Fibroblast of skin of scalp (primary cell): ENCODE measurements at regions not wholly inside any gene's neighbourhood (a gene's known extent, or its start where the extent isn't known, plus 50 kb on each side); places are given as distances from the start of the nearest gene placed in this dataset.

ENCODE experiments used
- DNase-seq: peaks from one replicate; pipeline ENCODE4 v3.0.0-alpha.2; 2013

DNA sequence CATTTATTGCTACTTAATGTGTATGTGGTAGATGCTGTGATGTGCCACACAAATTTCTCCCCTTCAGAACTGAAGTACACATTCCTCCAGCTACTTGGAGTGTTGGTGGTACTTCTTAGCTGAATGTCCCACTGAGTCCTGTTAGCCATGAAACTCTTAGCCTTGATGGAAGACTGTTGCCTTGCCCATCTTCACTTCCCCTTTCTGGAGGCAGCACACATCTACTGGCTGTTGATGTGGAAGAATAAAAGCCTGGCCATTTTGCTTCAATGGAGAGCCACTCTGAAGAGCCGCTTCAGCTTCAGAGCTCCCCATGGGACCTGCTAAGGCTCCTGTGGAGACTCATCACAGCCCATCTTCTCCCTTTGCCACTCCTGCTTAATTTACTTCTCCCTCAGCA, 157.7 kb upstream of the PITX2 start:
- DNase-seq = no peak

- DNase-seq = no peak
Measured at GRCh38 chr4:110781944-110782343, 159.1 kb upstream of the PITX2 start.

GRCh38 chr4:110787109-110787508, 164.2 kb upstream of the PITX2 start:
- DNase-seq = peak; percentile 31

- peak; percentile 74 for DNase-seq
Measured at GRCh38 chr4:110787707-110788106, 164.8 kb upstream of the PITX2 start.

DNA sequence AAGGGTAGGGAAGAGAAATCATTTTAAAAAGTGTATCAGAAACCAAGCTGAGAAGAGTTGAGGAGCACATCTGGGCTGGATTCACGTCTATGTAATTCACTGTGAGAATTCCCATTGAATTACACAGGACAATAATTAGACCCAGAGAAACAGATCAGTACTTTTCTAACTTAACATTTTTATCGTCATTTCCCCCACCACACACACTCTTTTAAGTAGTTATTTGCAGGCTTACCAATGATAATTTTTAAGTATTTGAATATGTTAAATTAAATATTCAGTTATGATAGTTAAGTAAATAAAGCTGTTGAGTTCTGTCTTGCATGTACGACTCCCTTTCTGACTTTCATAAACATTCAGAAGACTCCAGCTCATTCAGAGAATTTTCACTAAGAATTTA, 165.4 kb upstream of the PITX2 start:
- no peak for DNase-seq

DNA sequence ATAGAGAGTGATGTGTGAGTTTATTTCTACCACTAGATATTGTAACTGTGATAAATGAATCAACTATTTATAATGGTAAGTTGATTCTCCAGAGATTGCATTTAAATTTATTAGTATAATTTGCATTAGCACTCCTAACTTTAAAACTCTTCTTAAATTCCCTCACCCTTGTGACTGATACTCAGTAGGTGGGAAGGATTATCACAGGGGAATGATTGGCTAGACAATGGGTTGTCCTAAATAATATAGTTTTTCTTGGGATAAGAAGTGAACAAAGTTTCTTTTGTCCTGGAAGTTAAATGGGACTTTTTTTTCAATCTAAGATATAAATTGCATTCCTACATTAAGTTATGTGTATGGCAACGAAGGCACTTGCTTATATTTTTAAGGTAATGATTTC, 169.2 kb upstream of the PITX2 start:
- DNase-seq = no peak

- DNase-seq = peak; percentile 59
Measured at GRCh38 chr4:110793381-110793801, 170.5 kb upstream of the PITX2 start.

DNA sequence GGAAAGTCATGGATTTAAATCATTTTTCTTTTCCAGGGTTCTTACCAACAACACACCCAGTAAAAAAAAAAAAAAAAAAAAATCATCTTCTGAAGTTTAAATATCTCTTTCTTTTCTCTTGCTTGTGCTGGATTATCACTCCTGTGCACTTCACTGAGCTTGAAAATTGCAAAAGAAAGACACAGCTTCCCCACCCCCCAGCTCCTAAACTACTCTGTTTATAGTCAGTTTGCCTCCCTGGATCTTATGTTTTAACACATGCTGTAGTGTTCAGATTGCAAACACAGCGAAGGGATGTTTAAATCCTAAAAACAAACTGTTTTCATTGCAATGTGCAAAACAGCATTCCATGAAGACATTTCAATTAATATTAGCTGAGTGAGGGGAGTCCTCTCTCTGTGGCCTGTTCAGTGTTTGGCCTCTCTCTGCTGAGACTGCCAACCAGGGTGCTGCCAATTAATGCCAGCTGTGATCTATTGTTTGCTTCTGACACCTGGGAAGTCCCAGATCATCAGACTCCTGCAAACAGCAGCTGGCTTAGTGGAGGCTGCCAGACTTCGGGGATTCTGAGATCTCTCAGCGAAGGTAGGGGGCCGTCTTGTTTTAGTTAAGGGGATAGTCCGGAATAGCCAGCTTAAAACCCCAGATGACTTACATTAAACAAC, 171.1 kb upstream of the PITX2 start:
- no peak for DNase-seq

DNA sequence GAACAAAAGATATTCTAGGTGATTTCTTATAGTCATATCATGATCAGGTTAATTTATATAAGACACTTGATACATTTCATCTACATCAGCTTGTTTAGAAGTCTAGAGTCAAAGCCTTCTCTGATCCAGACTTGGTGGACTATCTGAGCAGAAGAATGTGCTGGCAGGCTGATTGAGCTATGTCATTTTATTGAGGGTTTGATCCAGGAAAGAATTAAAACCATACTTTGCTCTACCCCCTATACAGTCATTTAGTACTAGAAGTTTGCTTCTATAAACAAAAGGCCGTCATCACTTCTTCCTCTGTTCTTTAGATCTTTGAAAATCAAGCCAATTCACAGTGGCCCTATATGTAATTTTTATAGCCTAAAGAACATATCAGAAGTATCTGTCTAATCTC, 173.1 kb upstream of the PITX2 start:
- peak; percentile 18 for DNase-seq

DNA sequence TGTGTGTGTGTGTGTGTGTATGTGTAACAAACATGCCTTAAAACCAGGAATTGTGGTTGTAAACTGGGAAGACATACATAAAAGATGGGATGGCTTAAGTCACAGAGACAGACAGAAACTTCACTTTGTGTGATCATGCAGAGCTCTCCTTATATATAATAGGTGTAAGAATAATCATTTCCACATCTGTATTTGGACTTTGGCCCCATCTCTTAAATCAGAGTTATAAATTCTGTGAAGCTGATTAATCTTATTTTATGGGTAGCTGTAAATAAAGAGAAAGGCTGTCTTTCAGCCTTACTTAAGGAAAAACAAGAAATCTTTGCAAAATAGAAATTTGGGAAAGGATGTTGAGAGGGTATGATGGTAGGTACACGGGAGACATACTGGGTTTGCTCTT, 174.6 kb upstream of the PITX2 start:
- DNase-seq = no peak

DNA sequence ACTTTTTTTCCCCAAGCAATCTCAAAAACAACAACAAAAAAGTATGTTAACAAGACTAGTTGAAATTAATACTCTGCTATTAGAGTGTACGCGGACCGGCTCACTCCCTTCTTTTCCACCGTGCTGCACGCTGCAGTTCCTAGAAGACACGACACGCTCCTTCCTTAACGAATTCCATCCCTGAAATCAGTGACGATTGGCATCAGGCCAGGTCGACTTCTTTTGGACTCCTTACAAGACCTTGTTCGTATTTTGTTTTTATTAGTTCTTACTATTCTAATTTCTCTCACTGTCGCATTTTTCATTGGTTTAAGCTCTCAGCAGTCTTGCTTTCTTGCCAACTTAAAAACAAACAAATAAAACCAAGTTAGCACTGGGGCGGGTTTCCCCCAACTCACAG, 175.8 kb upstream of the PITX2 start:
- DNase-seq = peak; percentile 59

DNA sequence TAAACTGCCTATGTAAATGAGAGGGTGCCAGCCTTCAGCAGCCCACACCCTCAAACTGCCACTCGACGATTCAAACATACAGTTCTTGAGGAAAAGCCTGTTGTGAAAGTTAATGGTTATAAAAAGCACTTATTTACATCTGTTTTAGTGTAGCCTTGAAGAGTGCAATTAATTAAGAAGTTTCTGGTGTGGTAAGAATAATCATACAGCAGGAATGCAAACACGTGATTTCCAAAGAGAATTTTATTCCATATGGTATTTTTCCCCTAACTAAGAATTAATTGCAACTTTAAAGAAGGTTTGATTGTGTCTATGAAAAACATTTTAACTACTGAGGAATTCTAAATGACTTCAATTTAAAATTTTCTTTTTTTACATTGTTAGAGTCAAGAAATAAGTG, 176.3 kb upstream of the PITX2 start:
- peak; percentile 34 for DNase-seq

DNA sequence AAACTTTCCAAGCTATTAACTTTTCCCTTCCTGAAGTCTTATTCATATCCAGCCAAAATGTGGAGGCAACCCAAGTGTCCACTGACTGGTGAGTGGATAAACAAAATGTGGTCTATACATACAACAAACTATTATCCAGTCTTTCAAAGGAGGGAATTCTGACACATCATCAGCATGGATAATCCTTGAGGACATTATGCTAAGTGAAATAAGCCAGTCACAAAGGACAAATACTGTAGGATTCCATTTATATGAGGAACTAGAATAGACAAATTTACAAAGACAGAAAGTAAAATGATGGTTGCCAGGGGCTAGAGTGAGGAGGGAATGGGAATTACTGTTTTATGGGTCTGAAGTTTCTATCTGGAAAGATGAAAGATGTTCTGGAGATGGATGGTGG, 178.7 kb upstream of the PITX2 start:
- no peak for DNase-seq

DNA sequence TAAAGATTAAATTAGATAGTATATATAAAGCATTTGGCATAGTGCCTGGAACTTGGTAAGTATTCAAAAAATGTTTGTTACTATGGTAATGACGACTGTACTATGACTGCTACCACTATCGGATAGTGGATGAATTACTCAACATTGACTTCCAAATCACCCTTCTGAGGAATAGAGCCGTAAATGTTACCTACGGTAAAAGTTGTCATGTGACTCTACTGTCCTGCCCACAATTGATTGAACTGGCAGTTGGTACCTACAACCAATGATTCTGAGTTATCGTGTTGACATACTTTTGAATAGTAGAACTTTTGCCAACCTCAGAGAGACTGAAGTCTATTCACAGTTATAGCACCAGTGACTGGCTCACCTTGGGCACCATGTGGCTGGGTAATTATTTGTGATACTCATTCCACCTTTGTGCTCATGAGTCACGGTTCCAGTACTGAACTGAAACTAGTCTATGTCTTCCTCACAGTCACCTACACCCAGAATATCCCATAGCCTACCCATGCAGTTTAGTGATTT, 185.5 kb upstream of the PITX2 start:
- peak; percentile 62 for DNase-seq

GRCh38 chr4:110815950-110816349, 193.1 kb upstream of the PITX2 start:
- DNase-seq = no peak

GRCh38 chr4:110816367-110816766, 193.5 kb upstream of the PITX2 start:
- no peak for DNase-seq

DNA sequence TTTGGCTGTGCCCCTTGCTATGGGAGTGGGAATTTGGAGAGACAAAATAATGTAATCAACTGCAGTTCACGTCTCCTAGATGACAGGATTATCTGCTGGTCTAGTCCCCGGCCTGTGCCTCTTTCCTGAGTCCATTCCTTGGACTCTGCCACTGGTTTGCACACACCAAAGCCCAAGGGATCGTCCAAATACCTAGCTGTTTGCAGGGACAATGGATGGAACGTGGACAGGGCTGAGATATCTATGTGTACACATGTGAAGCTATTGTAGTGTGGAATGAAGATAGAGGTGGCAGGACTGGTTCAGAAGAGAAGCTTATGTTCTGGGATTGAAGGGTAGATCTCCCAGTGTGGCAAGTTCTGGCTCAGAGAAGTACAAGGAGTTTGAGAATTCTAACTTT, 198.3 kb upstream of the PITX2 start:
- no peak for DNase-seq

DNA sequence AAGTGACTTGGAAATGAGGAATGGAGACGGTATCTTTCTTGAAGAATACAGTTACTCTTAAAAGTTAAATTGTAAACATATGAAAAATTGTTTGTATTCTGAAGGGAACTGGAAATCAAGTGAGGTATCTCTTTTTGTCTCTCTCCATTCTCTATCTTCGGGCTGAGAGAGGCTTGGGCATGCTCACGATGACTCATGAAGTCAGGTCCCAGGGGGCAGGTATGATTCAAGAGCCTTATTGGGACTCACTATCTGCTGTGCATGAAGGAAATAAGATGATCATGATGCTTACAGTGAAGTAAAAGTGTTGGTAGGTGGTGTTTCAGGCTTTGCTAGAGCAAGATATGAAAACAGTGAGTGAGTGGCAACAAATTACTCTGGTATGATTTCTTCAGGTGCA, 200.4 kb upstream of the PITX2 start:
- peak; percentile 82 for DNase-seq

GRCh38 chr4:110824344-110824743, 201.5 kb upstream of the PITX2 start:
- DNase-seq = no peak

GRCh38 chr4:110826656-110827055, 203.8 kb upstream of the PITX2 start:
- DNase-seq = no peak

GRCh38 chr4:110830461-110830860, 207.6 kb upstream of the PITX2 start:
- DNase-seq = no peak

- DNase-seq = no peak
Measured at GRCh38 chr4:110837896-110838450, 215.1 kb upstream of the PITX2 start.

DNA sequence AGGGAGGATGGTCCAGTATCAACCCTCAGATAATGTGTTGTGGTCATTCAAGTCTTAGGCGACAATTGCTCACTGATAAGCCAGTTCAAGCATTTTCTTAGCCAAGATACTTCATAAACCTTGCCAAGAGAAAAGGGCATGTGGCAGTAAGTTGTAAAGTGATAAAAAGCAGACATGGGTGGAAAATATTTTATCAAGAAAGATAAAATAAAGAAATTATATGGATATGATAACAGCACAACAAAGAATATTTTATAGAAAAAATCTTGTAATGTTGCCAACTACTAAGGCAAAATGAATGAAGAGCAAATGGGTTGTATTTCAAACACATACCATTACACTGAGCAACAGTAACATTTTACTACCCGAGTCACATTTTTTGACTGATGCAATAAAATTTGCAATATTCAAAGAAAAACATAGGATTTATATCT, 217.4 kb upstream of the PITX2 start:
- DNase-seq = peak; percentile 80

- DNase-seq = peak; percentile 43
Measured at GRCh38 chr4:110848787-110849186, 225.9 kb upstream of the PITX2 start.

GRCh38 chr4:110849461-110849860, 226.6 kb upstream of the PITX2 start:
- no peak for DNase-seq
